Osteocyte (in vitro differentiated cells): ENCODE measurements at regions not wholly inside any gene's neighbourhood (a gene's known extent, or its start where the extent isn't known, plus 50 kb on each side); places are given as distances from the start of the nearest gene placed in this dataset.
"Not testable (repeated sequence)": the region's sequence is repeated elsewhere in the genome, so short reads cannot be mapped to it uniquely, and the experiment has no call there.

Experiments
- DNase-seq: peaks from one replicate; pipeline ENCODE4 v3.0.0; 2021; ENCODE audit warnings: mixed read lengths; ENCODE audit not compliant: unreplicated experiment; ENCODE audit errors: extremely low spot score
- H3K27ac Mint-ChIP-seq: one replicate; pipeline ENCODE4 v1.8.0; 2021; ENCODE audit warnings: mild to moderate bottlenecking, mixed read lengths; ENCODE audit not compliant: unreplicated experiment
- H3K27me3 Mint-ChIP-seq: one replicate; pipeline ENCODE4 v1.8.0; 2021; ENCODE audit warnings: mixed read lengths; ENCODE audit not compliant: unreplicated experiment
- H3K36me3 Mint-ChIP-seq: one replicate; pipeline ENCODE4 v1.8.0; 2021; ENCODE audit warnings: mixed read lengths; ENCODE audit not compliant: unreplicated experiment
- H3K4me1 Mint-ChIP-seq: one replicate; pipeline ENCODE4 v1.8.0; 2021; ENCODE audit warnings: mixed read lengths; ENCODE audit not compliant: unreplicated experiment
- H3K4me3 Mint-ChIP-seq: one replicate; pipeline ENCODE4 v1.8.0; 2021; ENCODE audit warnings: mild to moderate bottlenecking, moderate library complexity, mixed read lengths; ENCODE audit not compliant: unreplicated experiment
- H3K9me3 Mint-ChIP-seq: one replicate; pipeline ENCODE4 v1.8.0; 2021; ENCODE audit warnings: mixed read lengths; ENCODE audit not compliant: unreplicated experiment
- CTCF ChIP-seq: fragments of 200-600 bp; sonication (generic); IDR thresholded peaks from 2 replicates; pipeline ENCODE4 v1.5.0; 2021; ENCODE audit warnings: antibody characterized with exemption, mild to moderate bottlenecking, moderate library complexity

- no peak overlapping the region for H3K4me3 Mint-ChIP-seq
These were observed 203.6 kb downstream of the C12orf75 start for GRCh38 chr12:105534068-105534467.

DNA sequence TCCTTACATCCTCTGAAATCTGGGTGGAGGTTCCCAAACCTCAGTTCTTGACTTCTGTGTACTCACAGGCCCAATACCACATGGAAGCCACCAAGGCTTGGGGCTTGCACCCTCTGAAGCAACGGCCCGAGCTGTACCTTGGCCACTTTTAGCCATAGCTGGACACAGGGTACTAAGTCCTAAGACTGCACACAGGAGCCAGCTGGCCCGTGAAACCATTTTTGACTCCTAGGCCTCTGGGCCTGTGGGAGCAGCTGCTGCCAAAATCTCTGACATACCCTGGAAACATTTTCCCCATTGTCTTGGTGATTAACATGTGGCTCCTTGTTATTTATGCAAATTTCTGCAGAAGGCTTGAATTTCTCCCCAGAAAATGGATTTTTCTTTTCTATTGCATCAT is 204.5 kb downstream of the C12orf75 start:
- not testable (repeated sequence) for H3K9me3 Mint-ChIP-seq, DNase-seq, H3K27ac Mint-ChIP-seq, H3K27me3 Mint-ChIP-seq, H3K4me3 Mint-ChIP-seq, H3K36me3 Mint-ChIP-seq
- H3K4me1 Mint-ChIP-seq, result peaks cover 25% of the 10 kb centered on the region

More at GRCh38 chr12:105534068-105534467, 203.6 kb downstream of the C12orf75 start:
- no peak for TF ChIP-seq CTCF
- Mint-ChIP-seq H3K36me3 (no peaks in the 10 kb centered on the region), H3K27me3 (no peaks in the 10 kb centered on the region), H3K9me3 (peaks cover 8% of the 10 kb centered on the region), H3K4me1 (peaks cover 24% of the 10 kb centered on the region), H3K27ac (no peak overlapping the region)
- no peak for DNase-seq

- Mint-ChIP-seq H3K27me3 (no peaks in the 10 kb centered on the region), H3K9me3 (peaks cover 17% of the 10 kb centered on the region), H3K27ac (no peak overlapping the region), H3K4me3 (no peak overlapping the region), H3K4me1 (peaks cover 14% of the 10 kb centered on the region), H3K36me3 (no peaks in the 10 kb centered on the region)
- no peak for TF ChIP-seq CTCF
- no peak for DNase-seq
These were observed 208.4 kb downstream of the C12orf75 start for GRCh38 chr12:105538880-105539279.

DNA sequence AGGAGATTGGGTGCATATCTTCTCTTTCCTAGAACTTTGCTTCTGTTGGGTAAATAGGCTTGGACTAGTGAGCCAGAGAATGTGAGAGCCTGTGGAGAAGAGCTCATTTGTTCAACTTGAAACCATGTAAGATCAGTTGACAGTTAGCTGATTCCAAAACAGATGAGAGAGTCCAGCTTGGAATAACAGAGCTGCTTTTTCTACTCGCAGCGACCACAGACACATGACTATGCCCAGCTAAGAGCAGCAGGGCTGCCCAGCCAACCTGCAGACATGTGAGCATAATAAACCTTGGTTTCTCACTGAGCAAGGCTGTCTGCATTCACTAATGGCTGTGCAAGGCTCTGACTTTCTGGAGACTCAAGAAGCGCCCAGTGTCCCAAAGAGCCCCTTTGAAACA is 209.2 kb downstream of the C12orf75 start:
- H3K9me3 Mint-ChIP-seq, result peaks cover 17% of the 10 kb centered on the region
- no peak for DNase-seq
- H3K36me3 Mint-ChIP-seq, result no peaks in the 10 kb centered on the region
- no peak overlapping the region for H3K4me3 Mint-ChIP-seq
- H3K4me1 Mint-ChIP-seq, result peaks cover 14% of the 10 kb centered on the region
- no peaks in the 10 kb centered on the region for H3K27me3 Mint-ChIP-seq
- no peak overlapping the region for H3K27ac Mint-ChIP-seq
- no peak for TF ChIP-seq CTCF

DNA sequence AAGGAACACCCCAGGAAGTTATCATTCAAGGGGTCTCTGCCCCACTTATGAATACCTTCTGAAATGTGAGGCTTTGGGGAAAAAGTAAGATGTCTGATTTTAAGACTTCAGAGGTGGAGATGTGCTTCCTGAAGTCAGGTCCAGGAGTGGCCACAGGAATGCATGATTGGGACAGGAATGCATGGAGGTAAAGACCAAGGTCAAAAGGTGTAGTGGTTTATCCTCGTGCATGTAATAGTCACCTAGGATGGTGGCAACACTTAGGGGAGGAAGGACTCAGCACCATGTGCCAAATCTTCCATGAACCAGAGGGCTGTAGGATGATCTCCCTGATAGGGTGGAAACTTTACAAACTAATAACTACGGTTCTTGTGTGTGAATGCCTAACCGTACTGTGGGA is 217.3 kb downstream of the C12orf75 start:
- no peaks in the 10 kb centered on the region for H3K9me3 Mint-ChIP-seq
- H3K36me3 Mint-ChIP-seq, result no peaks in the 10 kb centered on the region
- H3K4me1 Mint-ChIP-seq, result no peaks in the 10 kb centered on the region
- DNase-seq, result no peak
- no peaks in the 10 kb centered on the region for H3K27me3 Mint-ChIP-seq
- no peak overlapping the region for H3K4me3 Mint-ChIP-seq
- no peak overlapping the region for H3K27ac Mint-ChIP-seq
- no peak for TF ChIP-seq CTCF

- no peak for DNase-seq
- no peak for TF ChIP-seq CTCF
- Mint-ChIP-seq H3K4me1 (no peaks in the 10 kb centered on the region), H3K9me3 (no peaks in the 10 kb centered on the region), H3K27ac (no peak overlapping the region), H3K27me3 (no peaks in the 10 kb centered on the region), H3K4me3 (no peak overlapping the region), H3K36me3 (no peaks in the 10 kb centered on the region)
These were observed 218.1 kb downstream of the C12orf75 start for GRCh38 chr12:105548626-105549025.
